ENCODE measurements at regions not wholly inside any gene's neighbourhood (a gene's known extent, or its start where the extent isn't known, plus 50 kb on each side); places are given as distances from the start of the nearest gene placed in this dataset.

GRCh38 chr2:199216253-199216652, 241.5 kb downstream of the SATB2 start:
- no peak overlapping the region for H3K4me3 ChIP-seq (ENCODE audit: low read depth, low read length)
- no peak for DNase-seq (ENCODE audit: low read depth)
- TF ChIP-seq CTCF (conservative IDR thresholded peaks at IDR 0.05; ENCODE audit: low read depth, low read length): no peak

- no peak overlapping the region for H3K4me3 ChIP-seq (ENCODE audit: low read depth, low read length)
- DNase-seq (ENCODE audit: low read depth): no peak
- no peak for TF ChIP-seq CTCF (conservative IDR thresholded peaks at IDR 0.05; ENCODE audit: low read depth, low read length)
Measured at GRCh38 chr2:199207011-199207410, 250.7 kb downstream of the SATB2 start.

GRCh38 chr2:199206536-199206935, 251.2 kb downstream of the SATB2 start:
- TF ChIP-seq CTCF (conservative IDR thresholded peaks at IDR 0.05; ENCODE audit: low read depth, low read length): no peak
- DNase-seq (ENCODE audit: low read depth): no peak
- H3K4me3 ChIP-seq (ENCODE audit: low read depth, low read length): no peak overlapping the region

GRCh38 chr2:199202964-199203363, 254.8 kb downstream of the SATB2 start:
- no peak for DNase-seq (ENCODE audit: low read depth)
- TF ChIP-seq CTCF (conservative IDR thresholded peaks at IDR 0.05; ENCODE audit: low read depth, low read length): no peak
- no peak overlapping the region for H3K4me3 ChIP-seq (ENCODE audit: low read depth, low read length)

- no peak for DNase-seq (ENCODE audit: low read depth)
- TF ChIP-seq CTCF (conservative IDR thresholded peaks at IDR 0.05; ENCODE audit: low read depth, low read length): no peak
- no peak overlapping the region for H3K4me3 ChIP-seq (ENCODE audit: low read depth, low read length)
Measured at GRCh38 chr2:199201539-199201938, 256.2 kb downstream of the SATB2 start.

- no peak for TF ChIP-seq CTCF (conservative IDR thresholded peaks at IDR 0.05; ENCODE audit: low read depth, low read length)
- H3K4me3 ChIP-seq (ENCODE audit: low read depth, low read length): no peak overlapping the region
- no peak for DNase-seq (ENCODE audit: low read depth)
Measured at GRCh38 chr2:199199797-199200196, 257.9 kb downstream of the SATB2 start.

GRCh38 chr2:199197448-199197847, 260.3 kb downstream of the SATB2 start:
- no peak for TF ChIP-seq CTCF (conservative IDR thresholded peaks at IDR 0.05; ENCODE audit: low read depth, low read length)
- H3K4me3 ChIP-seq (ENCODE audit: low read depth, low read length): no peak overlapping the region
- DNase-seq (ENCODE audit: low read depth): no peak

All from choroid plexus epithelial cell (primary cell).